ENCODE measurements at regions not wholly inside any gene's neighbourhood (a gene's known extent, or its start where the extent isn't known, plus 50 kb on each side); places are given as distances from the start of the nearest gene placed in this dataset.

- WGBS, 2 donors: 92 to 100% methylated on average over 2 to 21 of the region's 21 CpGs
- TF ChIP-seq POLR2A (IDR thresholded peaks at IDR 0.05): no peak
- TF ChIP-seq CTCF (IDR thresholded peaks at IDR 0.05): no peak
- intact Hi-C loops (cut with DNase I; ENCODE audit: low total_unique reads): no loop called here
- Histone ChIP-seq H3K27me3 (no peaks in the 10 kb centered on the region), H3K4me3 (no peak overlapping the region), H3K4me1 (no peaks in the 10 kb centered on the region), H3K36me3 (ENCODE audit: low read depth, missing control alignments) (no peaks in the 10 kb centered on the region), H3K9me3 (no peaks in the 10 kb centered on the region), H3K27ac (no peak overlapping the region)
- DNase-seq: no peak
These were observed 139.0 kb upstream of the CIBAR2 start for GRCh38 chr16:85251225-85251760.

- WGBS, 2 donors: 89 to 90% methylated on average over 5 to 14 of the region's 14 CpGs
- H3K4me1 ChIP-seq: no peaks in the 10 kb centered on the region
- intact Hi-C loops (cut with DNase I; ENCODE audit: low total_unique reads): no loop called here
- no peaks in the 10 kb centered on the region for H3K27me3 ChIP-seq
- TF ChIP-seq POLR2A (IDR thresholded peaks at IDR 0.05): no peak
- no peak for TF ChIP-seq CTCF (IDR thresholded peaks at IDR 0.05)
- H3K9me3 ChIP-seq: no peaks in the 10 kb centered on the region
- H3K36me3 ChIP-seq (ENCODE audit: low read depth, missing control alignments): no peaks in the 10 kb centered on the region
- H3K4me3 ChIP-seq: no peak overlapping the region
- no peak overlapping the region for H3K27ac ChIP-seq
- no peak for DNase-seq
These were observed 139.7 kb upstream of the CIBAR2 start for GRCh38 chr16:85252014-85252413.

- no peak overlapping the region for H3K27ac ChIP-seq
- TF ChIP-seq CTCF (IDR thresholded peaks at IDR 0.05): no peak
- no peak for TF ChIP-seq POLR2A (IDR thresholded peaks at IDR 0.05)
- intact Hi-C loops (cut with DNase I; ENCODE audit: low total_unique reads): no loop called here
- no peaks in the 10 kb centered on the region for H3K4me1 ChIP-seq
- H3K4me3 ChIP-seq: no peak overlapping the region
- no peaks in the 10 kb centered on the region for H3K27me3 ChIP-seq
- H3K9me3 ChIP-seq: no peaks in the 10 kb centered on the region
- no peak for DNase-seq
- WGBS, 2 donors: 84 to 97% methylated on average over 5 to 6 of the region's 9 CpGs
- H3K36me3 ChIP-seq (ENCODE audit: low read depth, missing control alignments): no peaks in the 10 kb centered on the region
These were observed 140.2 kb upstream of the CIBAR2 start for GRCh38 chr16:85252461-85252860.

GRCh38 chr16:85253084-85253941 lies 141.0 kb upstream of the CIBAR2 start:
- TF ChIP-seq POLR2A (IDR thresholded peaks at IDR 0.05): no peak
- TF ChIP-seq CTCF (IDR thresholded peaks at IDR 0.05): peak; percentile 74 to 87 (median 75)
- no peaks in the 10 kb centered on the region for H3K4me1 ChIP-seq
- H3K27me3 ChIP-seq: no peaks in the 10 kb centered on the region
- H3K4me3 ChIP-seq: no peak overlapping the region
- H3K36me3 ChIP-seq (ENCODE audit: low read depth, missing control alignments): no peaks in the 10 kb centered on the region
- H3K9me3 ChIP-seq: no peaks in the 10 kb centered on the region
- intact Hi-C loops (cut with DNase I; ENCODE audit: low total_unique reads): no loop called here
- peak; percentile 62 for DNase-seq
- WGBS, 2 donors: 71 to 72% methylated on average over 8 to 21 of the region's 22 CpGs
- no peak overlapping the region for H3K27ac ChIP-seq
